AG04450 (cell line): ENCODE measurements at regions not wholly inside any gene's neighbourhood (a gene's known extent, or its start where the extent isn't known, plus 50 kb on each side); places are given as distances from the start of the nearest gene placed in this dataset.

ENCODE experiments used
- CTCF ChIA-PET: fragments of 300-600, 350-600 bp; formaldehyde crosslinking; extraction: SDS; loops from one replicate; lab custom pipeline; 2022; ENCODE audit warnings: antibody characterized with exemption, inconsistent platforms; lab: Charles Lee
- POLR2A ChIA-PET: fragments of 350-600 bp; formaldehyde crosslinking; extraction: SDS; loops from one replicate; lab custom pipeline; 2021; ENCODE audit warnings: antibody characterized with exemption, inconsistent platforms; lab: Yijun Ruan, JAX
- DNase-seq: peaks from one replicate; pipeline ENCODE4 v3.0.0-alpha.2; 2011; ENCODE audit warnings: low read depth, low spot score
- H3K27ac ChIP-seq: one replicate; pipeline ENCODE4 v1.5.1; 2012; ENCODE audit warnings: low read depth, low read length, control low read depth
- H3K27me3 ChIP-seq: one replicate; pipeline ENCODE4 v1.6.0; 2012; ENCODE audit warnings: low read length; ENCODE audit not compliant: control insufficient read depth, insufficient read depth
- H3K4me3 ChIP-seq: 2 replicates; pipeline ENCODE4 v1.5.1; 2011; ENCODE audit warnings: mild to moderate bottlenecking, low read depth, low read length, control low read depth
- H3K9me3 ChIP-seq: 2 replicates; pipeline ENCODE4 v1.5.1; 2012; ENCODE audit warnings: low read length; ENCODE audit not compliant: control insufficient read depth, insufficient read depth
- TF ChIP-seq, protein P1 (sequence below): IDR thresholded peaks from 2 replicates; pipeline ENCODE4 v1.5.1; 2011; ENCODE audit warnings: low read depth, low read length, control low read depth, inconsistent platforms

DNA sequence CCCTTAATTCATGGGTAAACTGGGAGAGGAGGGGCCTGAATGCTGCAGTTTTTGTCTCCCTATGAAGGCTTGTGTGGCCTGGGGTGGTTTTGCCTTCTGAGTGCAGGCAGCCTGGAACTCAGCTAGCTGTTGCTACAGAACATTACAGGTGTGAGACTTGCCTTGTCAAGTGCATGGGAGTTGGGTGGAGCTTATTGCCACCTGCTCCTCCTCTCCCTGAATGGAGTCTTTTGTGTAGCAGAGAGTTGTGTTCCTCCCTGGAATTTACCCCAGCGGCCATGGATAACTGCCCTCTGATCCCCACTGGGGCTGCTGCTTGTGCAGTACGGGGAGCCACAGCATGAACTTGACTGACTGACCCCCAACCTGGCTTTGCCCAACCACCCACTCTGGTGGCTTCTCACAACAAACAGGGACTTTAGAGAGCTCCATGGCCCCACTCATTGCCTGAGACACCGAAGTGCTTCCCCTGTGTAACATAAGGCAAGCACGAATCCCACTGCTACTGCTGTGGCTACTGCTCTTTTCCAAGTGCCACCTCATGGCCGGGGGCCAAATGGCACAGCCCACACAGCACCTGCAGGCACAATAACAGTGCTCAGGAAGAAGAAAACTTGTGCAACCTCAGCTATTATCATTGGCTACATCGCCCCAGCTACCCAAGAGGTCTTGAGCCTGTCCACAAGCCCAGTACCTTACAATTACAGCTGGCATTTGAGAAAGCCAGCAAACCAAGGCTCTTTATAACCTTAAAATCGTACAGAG lies 942.9 kb downstream of the CDH18 start:
- Histone ChIP-seq H3K27ac (no peak overlapping the region), H3K27me3 (no peaks in the 10 kb centered on the region), H3K4me3 (no peak overlapping the region), H3K9me3 (peaks cover 18% of the 10 kb centered on the region)
- ChIA-PET POLR2A (no interaction called here), CTCF (no interaction called here)
- TF ChIP-seq, protein P1, sequence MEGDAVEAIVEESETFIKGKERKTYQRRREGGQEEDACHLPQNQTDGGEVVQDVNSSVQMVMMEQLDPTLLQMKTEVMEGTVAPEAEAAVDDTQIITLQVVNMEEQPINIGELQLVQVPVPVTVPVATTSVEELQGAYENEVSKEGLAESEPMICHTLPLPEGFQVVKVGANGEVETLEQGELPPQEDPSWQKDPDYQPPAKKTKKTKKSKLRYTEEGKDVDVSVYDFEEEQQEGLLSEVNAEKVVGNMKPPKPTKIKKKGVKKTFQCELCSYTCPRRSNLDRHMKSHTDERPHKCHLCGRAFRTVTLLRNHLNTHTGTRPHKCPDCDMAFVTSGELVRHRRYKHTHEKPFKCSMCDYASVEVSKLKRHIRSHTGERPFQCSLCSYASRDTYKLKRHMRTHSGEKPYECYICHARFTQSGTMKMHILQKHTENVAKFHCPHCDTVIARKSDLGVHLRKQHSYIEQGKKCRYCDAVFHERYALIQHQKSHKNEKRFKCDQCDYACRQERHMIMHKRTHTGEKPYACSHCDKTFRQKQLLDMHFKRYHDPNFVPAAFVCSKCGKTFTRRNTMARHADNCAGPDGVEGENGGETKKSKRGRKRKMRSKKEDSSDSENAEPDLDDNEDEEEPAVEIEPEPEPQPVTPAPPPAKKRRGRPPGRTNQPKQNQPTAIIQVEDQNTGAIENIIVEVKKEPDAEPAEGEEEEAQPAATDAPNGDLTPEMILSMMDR, result no peak
- no peak for DNase-seq

DNA sequence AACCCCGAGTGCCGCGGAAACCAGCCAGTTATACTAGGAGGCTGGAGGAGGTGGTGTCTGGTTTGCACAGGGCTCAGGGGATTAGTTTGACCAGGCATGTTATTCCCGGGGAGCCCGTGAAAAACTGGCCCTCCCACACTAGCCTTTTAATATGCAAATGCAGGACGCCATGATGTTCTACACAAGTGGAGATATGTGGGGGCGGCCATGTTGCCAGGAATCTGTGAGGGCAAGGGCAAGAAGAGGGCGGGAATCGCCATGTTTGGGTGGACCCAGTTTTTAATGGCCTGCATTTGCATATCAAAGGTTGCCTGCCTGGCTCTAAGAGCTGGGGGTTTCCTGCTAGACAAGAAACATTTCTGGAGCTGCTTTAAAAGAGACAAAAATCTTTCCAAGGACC lies 940.7 kb downstream of the CDH18 start:
- TF ChIP-seq, protein P1, result no peak
- Histone ChIP-seq H3K27ac (no peak overlapping the region), H3K9me3 (peaks cover 18% of the 10 kb centered on the region), H3K4me3 (no peak overlapping the region), H3K27me3 (no peaks in the 10 kb centered on the region)
- CTCF ChIA-PET, result no interaction called here
- POLR2A ChIA-PET, result no interaction called here
- no peak for DNase-seq

DNA sequence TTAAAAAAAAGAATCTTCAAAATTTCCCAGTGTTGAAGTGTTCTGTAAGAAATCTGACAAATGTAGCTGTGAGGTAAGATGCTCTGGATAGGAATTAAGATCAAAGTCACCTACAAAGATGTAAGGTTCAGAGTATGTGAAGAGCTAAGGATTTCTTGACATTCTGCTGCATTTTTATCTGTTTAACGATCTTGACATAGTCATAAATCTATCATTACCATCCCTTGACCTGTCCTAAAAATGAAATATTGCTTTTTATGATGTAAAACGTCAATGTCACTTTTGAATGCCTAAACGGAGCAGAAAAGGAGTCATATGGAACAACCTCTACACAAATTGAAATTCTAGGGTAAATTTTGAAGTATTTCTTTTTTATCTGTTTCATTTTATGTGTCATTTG lies 939.3 kb downstream of the CDH18 start:
- TF ChIP-seq, protein P1, result no peak
- Histone ChIP-seq H3K4me3 (no peak overlapping the region), H3K27me3 (no peaks in the 10 kb centered on the region), H3K27ac (no peak overlapping the region), H3K9me3 (peaks cover 20% of the 10 kb centered on the region)
- POLR2A ChIA-PET, result no interaction called here
- DNase-seq, result no peak
- CTCF ChIA-PET, result interaction anchor here (0.5 kb wide), 1 partner anchor 1433 kb away, joined by 3 read pairs; no protein-coding TSS in a partner anchor

DNA sequence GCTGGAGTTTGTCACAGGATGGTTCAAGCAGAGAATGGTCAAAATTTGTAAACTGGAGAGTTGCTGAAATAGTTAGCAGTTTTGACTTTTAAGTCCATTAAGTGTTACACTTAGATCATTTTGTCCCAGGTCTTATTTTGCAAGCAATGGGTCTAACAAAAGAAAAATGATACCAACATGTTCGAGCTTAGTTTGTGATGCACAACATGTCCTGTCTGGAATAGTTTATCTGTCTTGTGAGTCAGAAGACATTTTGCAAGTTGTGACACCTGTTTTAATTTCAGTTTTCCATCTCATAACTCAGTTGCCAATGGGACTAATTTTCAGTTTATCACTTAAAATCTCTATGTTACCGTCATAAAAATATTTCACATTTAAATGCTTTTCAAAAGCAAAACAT lies 929.8 kb downstream of the CDH18 start:
- Histone ChIP-seq H3K4me3 (no peak overlapping the region), H3K27ac (no peak overlapping the region), H3K9me3 (peaks cover 5% of the 10 kb centered on the region; the same call in 1 of the 2 replicates), H3K27me3 (no peaks in the 10 kb centered on the region)
- ChIA-PET POLR2A (no interaction called here), CTCF (no interaction called here)
- TF ChIP-seq, protein P1, result no peak
- DNase-seq, result no peak

DNA sequence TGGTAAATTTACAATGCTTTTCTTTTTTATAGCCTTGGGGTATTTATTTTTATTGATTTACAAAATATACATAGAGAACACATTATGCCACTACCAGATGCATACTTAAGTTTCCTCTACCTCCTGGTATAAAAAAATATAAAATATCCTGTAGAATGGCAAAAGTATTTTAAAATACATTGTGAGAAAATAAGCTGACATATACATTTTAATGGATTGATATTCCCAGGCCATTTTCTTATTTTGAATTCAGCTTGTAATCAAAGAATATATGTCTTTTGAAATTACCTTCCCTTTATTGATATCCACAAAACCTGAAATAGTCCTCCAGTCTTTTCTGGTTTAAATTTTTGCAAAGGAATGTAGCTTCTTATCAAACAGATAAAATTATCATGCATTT lies 923.9 kb downstream of the CDH18 start:
- CTCF ChIA-PET, result no interaction called here
- no peak for DNase-seq
- no peaks in the 10 kb centered on the region for H3K27me3 ChIP-seq
- TF ChIP-seq, protein P1, result no peak
- H3K9me3 ChIP-seq, result peaks cover 4% of the 10 kb centered on the region
- no peak overlapping the region for H3K4me3 ChIP-seq
- H3K27ac ChIP-seq, result no peak overlapping the region
- POLR2A ChIA-PET, result no interaction called here
